ENCODE measurements at regions not wholly inside any gene's neighbourhood (a gene's known extent, or its start where the extent isn't known, plus 50 kb on each side); places are given as distances from the start of the nearest gene placed in this dataset.
"Not testable (repeated sequence)": the region's sequence is repeated elsewhere in the genome, so short reads cannot be mapped to it uniquely, and the experiment has no call there.

DNA sequence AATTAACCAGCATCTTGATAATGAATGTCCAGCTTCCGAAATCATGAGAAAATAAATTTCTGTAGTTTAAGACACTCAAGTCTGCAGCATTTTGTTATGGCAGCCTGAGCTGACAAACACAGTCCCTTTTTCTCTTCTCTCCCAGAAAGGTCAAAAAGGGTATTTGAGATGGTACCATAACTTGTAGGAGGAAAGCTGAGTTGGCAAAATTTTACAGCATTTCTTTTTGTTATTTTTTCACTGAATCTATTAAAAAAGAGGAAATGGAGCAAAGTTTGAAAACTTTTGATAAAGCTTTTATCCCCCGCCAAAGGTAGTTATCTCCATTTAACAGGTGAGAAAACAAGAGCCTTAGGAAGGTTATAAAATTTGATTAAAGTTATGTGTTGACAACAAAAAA, 367.6 kb upstream of the TECRL start:
- intact Hi-C loops (cut with DNase I), result no loop called here
- no peak for DNase-seq (ENCODE audit: missing footprints)

DNA sequence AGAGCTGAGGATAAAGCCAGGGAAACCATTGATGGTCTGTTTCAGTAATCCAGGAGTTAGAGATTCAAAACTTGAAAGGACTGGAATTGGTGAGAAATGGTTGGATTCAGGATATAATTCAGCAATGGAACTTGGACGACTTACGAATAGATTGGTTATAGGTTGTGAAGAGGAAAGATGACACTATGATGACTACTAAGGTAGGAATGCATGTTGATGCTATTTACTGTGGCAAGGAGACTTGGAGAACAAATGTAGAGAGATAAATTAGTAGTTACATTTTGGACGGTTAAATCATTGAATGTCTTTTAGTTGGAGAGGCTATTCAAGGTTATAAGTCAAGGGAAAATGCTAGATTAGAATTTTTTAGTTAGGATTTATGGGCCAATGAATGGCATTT, 365.4 kb upstream of the TECRL start:
- intact Hi-C loops (cut with DNase I), result no loop called here
- DNase-seq (ENCODE audit: missing footprints), result no peak
- ATAC-seq, result no peak

More for the DNA sequence above, 367.6 kb upstream of the TECRL start:
- no peak for ATAC-seq

GRCh38 chr4:64771149-64771548, 361.9 kb upstream of the TECRL start:
- intact Hi-C loops (cut with DNase I), result no loop called here
- DNase-seq (ENCODE audit: missing footprints) (no peak), ATAC-seq (no peak)

DNA sequence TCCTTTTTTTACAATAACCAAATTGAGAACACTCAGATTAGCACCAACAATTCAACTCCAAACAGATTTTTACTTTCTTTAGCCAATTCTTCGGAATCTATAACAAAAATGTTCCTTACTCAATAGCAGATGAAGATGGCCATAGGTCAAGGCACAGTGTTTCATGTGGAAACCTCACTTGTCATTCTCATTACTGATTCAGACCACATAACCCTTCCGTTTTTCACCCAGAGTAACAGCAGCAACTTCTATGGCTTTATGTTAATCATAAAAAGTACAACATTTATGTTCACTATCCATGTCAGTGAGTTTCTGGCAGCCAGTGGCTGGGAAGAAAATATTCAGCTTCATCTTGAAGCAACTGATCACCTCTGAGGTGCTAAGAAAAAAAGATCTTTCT, 358.3 kb upstream of the TECRL start:
- DNase-seq (ENCODE audit: missing footprints), result no peak
- intact Hi-C loops (cut with DNase I), result no loop called here
- ATAC-seq, result no peak

DNA sequence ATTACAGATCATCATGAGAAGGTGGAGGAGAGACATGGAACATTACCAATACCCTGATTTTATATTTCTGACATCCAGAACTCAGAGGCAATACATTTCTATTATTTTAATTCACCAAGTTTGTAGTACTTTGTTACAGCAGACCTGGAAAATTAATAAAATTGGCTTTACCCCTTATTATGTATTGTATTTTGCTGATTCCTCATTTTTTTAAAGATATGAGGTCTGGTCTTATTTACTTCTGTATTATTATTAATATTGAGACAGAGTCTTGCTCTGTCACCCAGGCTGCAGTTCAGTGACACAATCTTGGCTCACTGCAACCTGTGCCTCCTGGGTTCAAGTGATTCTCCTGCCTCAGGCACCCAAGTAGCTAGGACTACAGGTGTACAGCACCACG, 357.3 kb upstream of the TECRL start:
- ATAC-seq, result no peak
- intact Hi-C loops (cut with DNase I), result no loop called here

DNA sequence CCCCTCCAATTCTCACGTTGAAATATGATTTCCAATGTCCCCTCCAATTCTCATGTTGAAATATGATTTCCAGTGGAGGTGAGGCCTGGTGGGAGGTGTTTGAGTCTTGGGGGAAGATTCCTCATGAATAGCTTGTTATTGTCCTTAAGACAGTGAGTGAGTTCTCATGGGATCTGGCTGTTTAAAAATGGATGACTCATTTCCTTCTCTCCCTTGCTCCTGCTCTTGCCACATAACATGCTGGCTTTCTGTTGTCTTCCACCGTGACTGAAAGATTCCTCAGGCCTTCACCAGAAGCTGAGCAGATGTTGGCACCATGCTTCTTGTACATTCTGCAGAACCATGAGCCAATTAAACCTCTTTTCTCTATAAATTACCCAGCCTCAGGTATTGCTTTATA, 346.8 kb upstream of the TECRL start:
- no peak for ATAC-seq
- no peak for DNase-seq (ENCODE audit: missing footprints)
- intact Hi-C loops (cut with DNase I), result no loop called here

More for the DNA sequence above, 357.3 kb upstream of the TECRL start:
- no peak for DNase-seq (ENCODE audit: missing footprints)

DNA sequence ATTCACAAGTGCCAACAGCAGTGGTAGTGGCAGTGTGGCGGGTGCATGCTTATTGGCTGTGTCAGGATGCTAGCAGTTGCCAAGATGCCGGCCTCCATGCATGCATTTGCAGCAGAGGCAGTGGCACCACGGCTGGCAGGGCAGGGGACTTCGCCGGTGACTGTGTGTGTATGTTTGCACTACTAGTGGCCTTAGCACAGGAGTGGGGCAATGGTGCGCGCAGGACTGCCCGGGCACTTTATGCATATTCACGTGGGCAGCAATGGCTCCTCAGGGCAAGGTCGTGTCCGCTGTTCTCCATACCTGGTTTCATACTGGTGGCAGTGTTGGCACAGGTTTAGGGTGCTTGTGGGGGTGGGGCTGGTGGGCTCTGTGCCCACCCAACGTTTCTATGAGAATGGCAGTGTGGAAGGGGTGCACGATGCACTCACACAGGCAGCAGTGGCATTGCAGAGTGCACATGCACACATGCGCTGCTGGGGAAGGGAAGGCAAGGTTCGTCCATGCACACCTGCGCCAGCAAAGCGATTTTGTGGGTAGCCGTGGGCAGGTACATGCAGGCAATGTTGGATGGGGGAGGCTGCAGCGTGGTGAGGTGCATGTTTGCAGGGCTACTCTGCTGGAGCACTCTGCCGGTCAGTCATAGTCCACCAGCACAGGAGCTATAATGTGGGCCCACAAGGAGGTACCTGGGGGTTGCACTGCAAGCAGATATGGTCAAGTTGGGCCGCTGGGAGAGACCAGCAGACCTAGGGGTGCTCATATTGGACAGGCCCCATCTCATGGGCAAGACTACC, 338.9 kb upstream of the TECRL start:
- ATAC-seq (no peak), DNase-seq (ENCODE audit: missing footprints) (peak; percentile 57)
- intact Hi-C loops (cut with DNase I), result no loop called here

DNA sequence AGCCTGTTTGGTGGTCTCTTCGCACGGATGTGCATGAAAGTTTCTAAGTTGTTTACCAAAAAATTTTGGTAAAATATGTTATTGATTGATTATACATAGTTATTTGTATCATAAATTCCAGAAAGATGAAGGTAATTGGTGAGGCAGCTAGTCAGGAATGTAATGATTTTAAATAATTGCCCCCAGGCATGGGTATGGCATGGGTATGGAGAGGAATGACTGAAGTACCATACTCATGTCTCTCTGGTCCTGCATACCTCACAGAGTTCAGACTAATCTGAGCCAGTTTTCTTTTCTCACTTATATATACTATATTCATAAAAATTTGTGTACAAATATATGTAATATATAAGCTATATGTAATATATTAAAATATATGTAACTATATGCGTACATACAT, 329.0 kb upstream of the TECRL start:
- DNase-seq (ENCODE audit: missing footprints), result no peak
- no peak for ATAC-seq
- intact Hi-C loops (cut with DNase I), result no loop called here

- intact Hi-C loops (cut with DNase I); DNase-seq (ENCODE audit: missing footprints); ATAC-seq: not testable (repeated sequence)
Measured at GRCh38 chr4:64737854-64738138, 328.5 kb upstream of the TECRL start.

- intact Hi-C loops (cut with DNase I), result no loop called here
- DNase-seq (ENCODE audit: missing footprints) (no peak), ATAC-seq (no peak)
Measured at GRCh38 chr4:64737026-64737853, 328.0 kb upstream of the TECRL start.

- intact Hi-C loops (cut with DNase I), result no loop called here
- ATAC-seq (no peak), DNase-seq (ENCODE audit: missing footprints) (no peak)
Measured at GRCh38 chr4:64729561-64729960, 320.3 kb upstream of the TECRL start.

DNA sequence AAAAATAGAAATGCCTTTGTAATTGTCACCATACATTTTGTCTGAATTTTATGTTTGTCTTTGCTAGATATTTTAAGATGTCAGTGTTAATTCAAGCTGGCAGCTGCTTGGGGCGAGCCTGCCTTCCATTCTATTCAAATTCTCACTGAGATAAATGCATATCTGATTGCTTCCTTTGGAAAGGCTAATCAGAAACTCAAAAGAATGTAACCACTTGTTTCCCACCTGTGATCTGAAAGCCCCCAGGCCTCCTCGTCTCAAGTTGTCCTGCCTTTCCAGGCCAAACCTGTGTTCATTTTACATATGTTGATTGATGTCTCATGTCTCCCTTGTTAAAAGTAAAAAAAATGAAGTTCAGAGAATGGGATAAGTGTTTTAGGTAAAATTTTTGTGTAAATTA, 318.7 kb upstream of the TECRL start:
- no peak for ATAC-seq
- intact Hi-C loops (cut with DNase I), result no loop called here
- DNase-seq (ENCODE audit: missing footprints), result no peak

GRCh38 chr4:64727391-64727790, 318.1 kb upstream of the TECRL start:
- DNase-seq (ENCODE audit: missing footprints); intact Hi-C loops (cut with DNase I); ATAC-seq: not testable (repeated sequence)

GRCh38 chr4:64724689-64725088, 315.4 kb upstream of the TECRL start:
- intact Hi-C loops (cut with DNase I), result no loop called here
- no peak for ATAC-seq
- no peak for DNase-seq (ENCODE audit: missing footprints)

DNA sequence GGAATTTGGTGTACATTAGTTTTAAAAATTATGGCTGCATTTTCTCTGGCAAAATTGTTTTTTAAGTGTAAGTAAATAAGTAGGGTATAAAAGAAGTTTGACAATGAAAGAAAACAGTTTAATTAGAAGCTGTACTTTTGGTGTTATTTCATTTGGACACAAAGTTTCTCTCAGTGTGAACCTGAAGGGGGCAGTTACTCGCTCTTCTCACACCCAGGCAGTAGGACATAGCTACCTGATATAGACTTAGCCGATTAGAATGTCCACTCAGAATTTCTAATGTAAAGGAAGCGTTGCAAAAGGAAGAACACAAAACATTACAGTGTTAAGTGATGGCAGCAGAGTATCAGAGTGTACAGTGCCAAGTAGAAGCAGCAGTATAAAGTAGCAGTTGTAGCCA, 311.9 kb upstream of the TECRL start:
- intact Hi-C loops (cut with DNase I), result no loop called here
- DNase-seq (ENCODE audit: missing footprints), result no peak
- no peak for ATAC-seq

DNA sequence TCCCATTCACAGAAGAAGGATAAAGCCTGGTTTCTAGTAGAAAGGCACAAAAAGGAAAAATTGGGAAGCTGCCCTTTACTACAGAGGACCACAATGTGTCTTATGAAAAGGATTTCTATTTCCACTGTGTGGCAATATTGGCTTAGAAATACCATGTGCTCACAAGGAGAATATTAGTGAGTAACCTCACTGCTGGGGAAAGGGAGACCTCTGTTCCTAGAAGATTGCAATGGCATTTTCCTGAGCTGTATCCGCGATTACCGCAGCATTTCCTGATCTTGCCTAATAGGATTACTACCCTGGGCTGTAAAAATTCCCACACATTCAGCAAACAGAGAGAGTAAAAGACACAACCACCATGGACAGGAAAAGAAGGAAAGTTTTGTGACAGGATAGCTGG, 308.8 kb upstream of the TECRL start:
- no peak for ATAC-seq
- DNase-seq (ENCODE audit: missing footprints), result no peak
- intact Hi-C loops (cut with DNase I), result no loop called here

GRCh38 chr4:64715741-64716140, 306.5 kb upstream of the TECRL start:
- intact Hi-C loops (cut with DNase I), result no loop called here
- DNase-seq (ENCODE audit: missing footprints), result no peak
- ATAC-seq, result no peak

DNA sequence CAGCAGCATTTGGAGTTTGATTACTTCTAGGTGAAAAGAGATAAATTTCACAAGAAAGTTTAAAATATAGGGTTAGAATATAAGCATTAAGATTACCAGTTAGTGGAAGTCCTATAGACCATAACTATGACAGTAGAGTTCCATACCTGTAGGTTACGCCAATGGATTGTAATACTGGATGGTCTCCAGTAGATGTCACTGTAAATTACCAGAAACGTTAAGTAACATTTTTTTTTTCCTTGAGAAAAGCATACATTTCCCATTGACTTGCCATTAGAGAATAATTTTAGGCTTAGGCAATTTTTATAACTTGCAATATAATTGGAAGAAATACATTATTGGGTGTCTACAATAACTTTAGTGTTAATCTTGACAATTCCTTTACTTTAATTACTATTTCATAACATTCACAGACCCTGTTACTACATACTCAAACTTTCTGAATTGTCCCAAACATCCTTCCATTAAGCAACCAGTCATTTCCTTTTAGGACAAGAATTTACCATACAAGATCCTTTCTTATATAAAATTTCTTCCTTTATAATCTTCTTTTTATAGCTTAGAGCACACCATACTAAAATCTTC, 304.1 kb upstream of the TECRL start:
- no peak for ATAC-seq
- DNase-seq (ENCODE audit: missing footprints), result no peak
- intact Hi-C loops (cut with DNase I), result no loop called here

- DNase-seq (ENCODE audit: missing footprints), result no peak
- intact Hi-C loops (cut with DNase I), result no loop called here
- ATAC-seq, result no peak
Measured at GRCh38 chr4:64712590-64712989, 303.3 kb upstream of the TECRL start.

GRCh38 chr4:64705989-64706388, 296.7 kb upstream of the TECRL start:
- no peak for ATAC-seq
- intact Hi-C loops (cut with DNase I), result no loop called here
- DNase-seq (ENCODE audit: missing footprints), result no peak
